Erythroblast (primary cell): ENCODE measurements at regions not wholly inside any gene's neighbourhood (a gene's known extent, or its start where the extent isn't known, plus 50 kb on each side); places are given as distances from the start of the nearest gene placed in this dataset.

Experiments used
- DNase-seq, 2 experiments: peaks; one replicate each; lab custom pipeline; 2025; lab: John Stamatoyannopoulos, UW
- GATA1 ChIP-seq: IDR thresholded peaks from 2 replicates; pipeline ENCODE4 v1.6.1; 2011; ENCODE audit warnings: low read depth, mild to moderate bottlenecking, control low read depth, low read length, moderate library complexity
- POLR2A ChIP-seq: IDR thresholded peaks from 2 replicates; pipeline ENCODE4 v1.6.1; 2011; ENCODE audit warnings: mild to moderate bottlenecking, low read length

DNA sequence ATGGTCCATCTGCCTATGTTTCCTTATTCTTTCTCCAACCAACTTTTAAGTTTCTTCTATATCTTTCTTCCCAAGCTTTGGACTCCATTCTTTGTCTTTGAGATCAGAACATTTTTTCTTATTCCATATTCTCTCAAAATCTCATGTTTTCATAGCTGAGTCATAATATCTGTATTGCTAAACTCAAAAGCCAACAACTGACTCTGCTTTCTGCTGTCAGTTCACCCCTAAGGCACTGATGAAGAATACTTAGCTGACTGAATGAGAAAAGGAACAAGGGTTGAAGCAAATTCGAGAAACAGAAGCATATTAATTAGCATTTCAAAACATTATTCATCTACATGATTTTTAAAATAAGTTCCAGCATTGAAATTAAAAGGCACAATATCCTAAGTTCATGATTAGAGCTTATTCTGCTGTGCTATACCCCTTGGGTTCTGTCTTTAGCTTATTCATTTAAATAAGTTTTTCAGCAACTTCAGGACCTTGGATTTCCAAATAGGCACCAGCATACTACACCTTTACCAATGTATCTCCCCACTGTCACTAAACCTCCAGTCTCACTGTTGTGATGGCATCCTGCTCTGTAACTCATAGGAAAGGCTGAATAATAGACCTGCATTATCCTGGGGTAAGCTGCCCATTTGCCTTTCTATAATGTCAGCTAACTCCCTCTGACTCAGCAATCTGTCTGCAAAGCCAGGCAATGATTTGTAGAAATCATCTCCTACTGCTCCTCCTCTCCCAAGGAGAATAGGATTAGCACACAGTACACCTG, 49.9 kb upstream of the C5orf46 start:
- no peak for DNase-seq
- no peak for TF ChIP-seq GATA1
- TF ChIP-seq POLR2A: no peak
